Gastrocnemius medialis (tissue), 4 donors: ENCODE measurements at regions not wholly inside any gene's neighbourhood (a gene's known extent, or its start where the extent isn't known, plus 50 kb on each side); places are given as distances from the start of the nearest gene placed in this dataset.

Experiments
- POLR2A ChIP-seq, 2 donors: fragments of 450-650 bp; IDR thresholded peaks; one replicate each; pipeline ENCODE4 v1.6.1; 2017; ENCODE audit warnings: antibody characterized with exemption in 2 of 2, mild to moderate bottlenecking in 2 of 2, moderate library complexity in 2 of 2
- TF ChIP-seq, protein P1 (sequence below), 5 experiments: fragments of 450-650 bp in 3 of 5; fragments of 200-600 bp in 2 of 5; sonication (generic) in 2 of 5; IDR thresholded peaks in 4 of 5; conservative IDR thresholded peaks in 1 of 5; 1 replicate in 4 of 5; 2 replicates in 1 of 5; pipeline ENCODE4 v1.5.1; 2016 to 2019; ENCODE audit warnings: antibody characterized with exemption in 5 of 5, mild to moderate bottlenecking in 3 of 5, moderate library complexity in 3 of 5

DNA sequence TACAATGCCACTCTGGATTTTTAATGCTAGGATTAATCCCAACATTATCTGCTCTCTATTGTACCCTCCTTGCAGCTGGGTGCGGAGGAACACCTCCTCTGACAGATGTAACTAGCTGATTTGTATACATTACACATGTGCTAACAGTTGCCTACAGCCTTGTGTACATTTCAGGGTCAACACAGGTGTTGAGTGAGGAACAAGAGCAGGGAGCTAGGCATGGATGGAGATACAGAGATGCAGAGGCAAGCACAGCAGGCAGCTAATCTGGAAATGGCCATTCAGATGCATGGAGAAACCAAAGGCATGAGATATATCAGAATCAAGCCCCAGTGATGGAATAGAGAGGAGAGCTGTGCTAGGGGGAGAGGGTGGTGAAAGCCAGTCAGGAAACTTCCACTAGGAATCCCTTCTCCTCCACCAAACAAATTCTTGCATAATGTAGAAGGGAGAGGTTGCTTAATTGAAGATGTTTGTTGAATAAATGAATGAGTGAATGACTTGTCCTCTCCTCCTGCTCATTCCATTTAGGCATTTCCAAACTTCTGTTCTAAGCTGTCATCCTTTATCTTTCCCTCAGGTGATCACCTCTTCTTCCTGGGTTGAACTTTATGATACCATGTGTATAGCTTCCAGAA is 313.2 kb downstream of the ATP23 start:
- TF ChIP-seq, protein P1, sequence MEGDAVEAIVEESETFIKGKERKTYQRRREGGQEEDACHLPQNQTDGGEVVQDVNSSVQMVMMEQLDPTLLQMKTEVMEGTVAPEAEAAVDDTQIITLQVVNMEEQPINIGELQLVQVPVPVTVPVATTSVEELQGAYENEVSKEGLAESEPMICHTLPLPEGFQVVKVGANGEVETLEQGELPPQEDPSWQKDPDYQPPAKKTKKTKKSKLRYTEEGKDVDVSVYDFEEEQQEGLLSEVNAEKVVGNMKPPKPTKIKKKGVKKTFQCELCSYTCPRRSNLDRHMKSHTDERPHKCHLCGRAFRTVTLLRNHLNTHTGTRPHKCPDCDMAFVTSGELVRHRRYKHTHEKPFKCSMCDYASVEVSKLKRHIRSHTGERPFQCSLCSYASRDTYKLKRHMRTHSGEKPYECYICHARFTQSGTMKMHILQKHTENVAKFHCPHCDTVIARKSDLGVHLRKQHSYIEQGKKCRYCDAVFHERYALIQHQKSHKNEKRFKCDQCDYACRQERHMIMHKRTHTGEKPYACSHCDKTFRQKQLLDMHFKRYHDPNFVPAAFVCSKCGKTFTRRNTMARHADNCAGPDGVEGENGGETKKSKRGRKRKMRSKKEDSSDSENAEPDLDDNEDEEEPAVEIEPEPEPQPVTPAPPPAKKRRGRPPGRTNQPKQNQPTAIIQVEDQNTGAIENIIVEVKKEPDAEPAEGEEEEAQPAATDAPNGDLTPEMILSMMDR (IDR thresholded peaks at IDR 0.05 in 4 of 5, conservative IDR thresholded peaks at IDR 0.05 in 1 of 5): no peak
- no peak for TF ChIP-seq POLR2A (IDR thresholded peaks at IDR 0.05)
